ENCODE measurements at regions not wholly inside any gene's neighbourhood (a gene's known extent, or its start where the extent isn't known, plus 50 kb on each side); places are given as distances from the start of the nearest gene placed in this dataset.

- H3K36me3 ChIP-seq = no peaks in the 10 kb centered on the region
- H3K27ac ChIP-seq = no peak overlapping the region
- no peak for DNase-seq
- H3K27me3 ChIP-seq = no peaks in the 10 kb centered on the region
- H3K9me3 ChIP-seq = no peaks in the 10 kb centered on the region
- WGBS, 2 donors = 57 to 83% methylated on average over 2 of the region's 2 CpGs
- no peak overlapping the region for H3K4me3 ChIP-seq
- no peak for ATAC-seq
- FAIRE-seq = no peak
- intact Hi-C loops (cut with DNase I) = no loop called here
- TF ChIP-seq, protein P1, sequence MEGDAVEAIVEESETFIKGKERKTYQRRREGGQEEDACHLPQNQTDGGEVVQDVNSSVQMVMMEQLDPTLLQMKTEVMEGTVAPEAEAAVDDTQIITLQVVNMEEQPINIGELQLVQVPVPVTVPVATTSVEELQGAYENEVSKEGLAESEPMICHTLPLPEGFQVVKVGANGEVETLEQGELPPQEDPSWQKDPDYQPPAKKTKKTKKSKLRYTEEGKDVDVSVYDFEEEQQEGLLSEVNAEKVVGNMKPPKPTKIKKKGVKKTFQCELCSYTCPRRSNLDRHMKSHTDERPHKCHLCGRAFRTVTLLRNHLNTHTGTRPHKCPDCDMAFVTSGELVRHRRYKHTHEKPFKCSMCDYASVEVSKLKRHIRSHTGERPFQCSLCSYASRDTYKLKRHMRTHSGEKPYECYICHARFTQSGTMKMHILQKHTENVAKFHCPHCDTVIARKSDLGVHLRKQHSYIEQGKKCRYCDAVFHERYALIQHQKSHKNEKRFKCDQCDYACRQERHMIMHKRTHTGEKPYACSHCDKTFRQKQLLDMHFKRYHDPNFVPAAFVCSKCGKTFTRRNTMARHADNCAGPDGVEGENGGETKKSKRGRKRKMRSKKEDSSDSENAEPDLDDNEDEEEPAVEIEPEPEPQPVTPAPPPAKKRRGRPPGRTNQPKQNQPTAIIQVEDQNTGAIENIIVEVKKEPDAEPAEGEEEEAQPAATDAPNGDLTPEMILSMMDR (IDR thresholded peaks at IDR 0.05) = no peak
- H3K4me1 ChIP-seq = no peaks in the 10 kb centered on the region
Observed at GRCh38 chr2:180161415-180161814, 154.3 kb upstream of the CWC22 start.

GRCh38 chr2:180159921-180160320, 152.8 kb upstream of the CWC22 start:
- 47 to 71% methylated on average over 2 of the region's 2 CpGs for WGBS, 2 donors
- no peaks in the 10 kb centered on the region for H3K4me1 ChIP-seq
- TF ChIP-seq, protein P1 (IDR thresholded peaks at IDR 0.05) = no peak

GRCh38 chr2:180158961-180159360, 151.9 kb upstream of the CWC22 start:
- no peak for ATAC-seq
- no peak for DNase-seq
- intact Hi-C loops (cut with DNase I) = no loop called here
- no peaks in the 10 kb centered on the region for H3K4me1 ChIP-seq
- 51 to 57% methylated on average over 2 of the region's 2 CpGs for WGBS, 2 donors
- H3K9me3 ChIP-seq = no peaks in the 10 kb centered on the region
- no peak overlapping the region for H3K27ac ChIP-seq
- H3K27me3 ChIP-seq = no peaks in the 10 kb centered on the region
- no peak overlapping the region for H3K4me3 ChIP-seq
- no peak for FAIRE-seq
- H3K36me3 ChIP-seq = no peaks in the 10 kb centered on the region
- TF ChIP-seq, protein P1 (IDR thresholded peaks at IDR 0.05) = no peak

More at GRCh38 chr2:180159921-180160320, 152.8 kb upstream of the CWC22 start:
- Histone ChIP-seq H3K27ac (no peak overlapping the region), H3K4me3 (no peak overlapping the region), H3K27me3 (no peaks in the 10 kb centered on the region), H3K36me3 (no peaks in the 10 kb centered on the region), H3K9me3 (no peaks in the 10 kb centered on the region)
- no peak for ATAC-seq
- no peak for FAIRE-seq
- DNase-seq = no peak
- intact Hi-C loops (cut with DNase I) = no loop called here

GRCh38 chr2:180156651-180157050, 149.6 kb upstream of the CWC22 start:
- intact Hi-C loops (cut with DNase I) = no loop called here
- Histone ChIP-seq H3K4me1 (no peaks in the 10 kb centered on the region), H3K27ac (no peak overlapping the region), H3K4me3 (no peak overlapping the region), H3K36me3 (no peaks in the 10 kb centered on the region), H3K9me3 (no peaks in the 10 kb centered on the region), H3K27me3 (no peaks in the 10 kb centered on the region)
- DNase-seq = no peak
- TF ChIP-seq, protein P1 (IDR thresholded peaks at IDR 0.05) = no peak
- no peak for ATAC-seq
- FAIRE-seq = no peak

DNA sequence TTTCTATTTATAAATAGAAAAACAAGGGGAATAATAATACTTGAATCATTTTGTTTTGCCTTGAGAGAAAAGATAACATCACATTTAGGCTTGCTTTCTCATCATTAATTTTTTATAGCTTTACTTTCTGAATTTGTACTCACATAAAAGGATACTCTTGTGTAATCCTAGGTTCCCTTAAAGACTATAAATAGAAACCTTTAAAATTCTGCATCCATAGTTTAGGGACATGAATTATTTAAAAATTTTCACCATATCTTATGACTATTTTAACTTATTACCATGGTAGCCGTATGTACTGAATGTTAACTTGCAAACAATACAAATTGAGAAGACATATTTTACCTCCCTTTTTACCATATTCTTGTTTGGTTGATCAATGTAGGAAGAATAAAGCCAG, 143.5 kb upstream of the CWC22 start:
- DNase-seq = no peak
- FAIRE-seq = no peak

More for the DNA sequence above, 143.5 kb upstream of the CWC22 start:
- Histone ChIP-seq H3K27me3 (no peaks in the 10 kb centered on the region), H3K4me3 (no peak overlapping the region), H3K9me3 (no peaks in the 10 kb centered on the region), H3K4me1 (no peaks in the 10 kb centered on the region), H3K27ac (no peak overlapping the region), H3K36me3 (no peaks in the 10 kb centered on the region)
- WGBS, 2 donors = 79 to 86% methylated on average over 1 of the region's 1 CpG
- TF ChIP-seq, protein P1 (IDR thresholded peaks at IDR 0.05) = no peak
- intact Hi-C loops (cut with DNase I) = no loop called here
- no peak for ATAC-seq
